NOMO-1 treated with DMSO at 0.1 percent for 48 hours (cell line): ENCODE measurements at regions not wholly inside any gene's neighbourhood (a gene's known extent, or its start where the extent isn't known, plus 50 kb on each side); places are given as distances from the start of the nearest gene placed in this dataset.
"Not testable (repeated sequence)": the region's sequence is repeated elsewhere in the genome, so short reads cannot be mapped to it uniquely, and the experiment has no call there.

Source experiments
- DNase-seq: peaks from one replicate; lab custom pipeline; 2025; ENCODE audit not compliant: unreplicated experiment; lab: John Stamatoyannopoulos, UW

DNA sequence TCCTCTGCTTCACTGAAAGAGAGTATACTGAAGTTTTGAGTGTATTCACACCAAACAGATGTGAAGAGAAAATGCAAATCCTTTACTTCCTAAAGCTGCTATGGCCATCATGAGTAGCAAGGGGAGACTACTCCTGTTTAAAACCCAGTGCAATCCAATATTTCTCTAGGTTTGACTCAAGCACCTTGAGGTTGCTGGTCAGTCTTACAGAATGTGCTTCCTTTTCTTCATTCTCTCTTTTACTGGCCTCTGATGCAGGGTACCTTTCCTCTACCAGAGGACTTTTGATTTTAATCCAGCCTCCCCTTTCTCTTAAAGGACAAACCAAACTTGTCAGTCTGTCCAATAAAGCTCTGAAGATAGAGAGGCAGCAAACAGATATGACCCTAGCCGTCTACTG is 98.1 kb upstream of the TLE4 start:
- no peak for DNase-seq

DNA sequence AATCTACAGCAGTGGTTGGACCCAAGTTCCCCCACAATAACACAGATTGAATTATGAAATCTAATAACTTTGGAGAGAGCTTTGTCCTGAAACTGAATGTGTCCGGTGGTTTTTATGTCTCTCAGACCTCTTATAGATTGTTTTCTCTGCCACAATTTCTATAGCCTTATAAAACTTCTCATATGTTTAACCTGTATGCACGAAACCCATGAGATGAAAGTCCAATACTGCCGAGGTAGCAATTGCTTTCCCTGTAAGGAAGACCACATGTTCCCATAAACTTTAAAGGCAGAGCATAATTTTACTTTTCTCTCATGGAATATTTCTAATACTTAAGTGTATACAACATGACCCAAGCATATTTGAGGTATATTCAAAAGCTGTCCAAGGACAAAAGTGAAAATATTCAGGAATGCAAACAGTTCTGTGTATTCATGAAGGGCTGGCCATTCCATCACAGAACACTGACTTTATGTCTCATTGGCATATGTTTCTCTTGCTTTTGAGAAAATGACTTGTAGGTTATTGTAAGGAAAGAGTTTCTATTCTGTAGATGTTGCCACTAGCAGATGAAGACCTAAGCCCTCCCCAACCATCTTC is 94.4 kb upstream of the TLE4 start:
- DNase-seq, result no peak

DNA sequence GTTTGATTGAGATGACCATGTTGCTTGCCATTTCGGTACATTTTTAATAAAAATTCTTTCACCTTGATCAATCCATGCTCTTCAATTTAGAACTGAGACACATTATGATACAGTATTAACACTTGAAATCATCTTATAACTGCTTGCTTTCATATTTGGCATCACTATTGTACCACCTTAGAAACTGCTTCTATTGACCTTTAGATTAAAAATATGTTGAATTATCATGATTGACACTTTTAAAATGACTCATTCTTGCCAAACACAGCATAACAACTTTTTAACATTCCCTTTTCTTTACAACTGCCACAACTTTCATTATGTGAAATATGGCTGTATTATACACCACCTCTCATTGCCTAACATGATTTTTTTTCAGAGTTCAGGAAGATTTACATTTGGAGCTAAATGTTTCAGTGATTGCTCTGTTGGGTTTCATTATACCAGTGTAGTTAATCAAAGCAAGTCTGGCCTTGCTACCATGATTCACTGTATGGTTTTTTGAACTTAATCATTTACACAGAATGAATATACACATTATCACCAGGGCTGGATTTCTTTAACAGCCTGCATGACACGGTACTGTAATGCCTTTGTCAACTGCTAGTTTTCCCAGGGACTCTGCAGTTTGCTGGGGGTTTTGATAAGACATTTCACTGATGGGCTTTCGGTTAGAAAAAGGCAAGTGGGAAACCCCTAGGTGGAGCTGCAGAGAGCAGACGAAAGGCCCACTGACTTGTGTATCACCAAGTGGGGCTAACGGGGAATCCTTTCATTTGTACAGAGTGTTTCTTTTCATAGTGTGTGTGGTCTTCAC is 93.6 kb upstream of the TLE4 start:
- peak; percentile 3 for DNase-seq

DNA sequence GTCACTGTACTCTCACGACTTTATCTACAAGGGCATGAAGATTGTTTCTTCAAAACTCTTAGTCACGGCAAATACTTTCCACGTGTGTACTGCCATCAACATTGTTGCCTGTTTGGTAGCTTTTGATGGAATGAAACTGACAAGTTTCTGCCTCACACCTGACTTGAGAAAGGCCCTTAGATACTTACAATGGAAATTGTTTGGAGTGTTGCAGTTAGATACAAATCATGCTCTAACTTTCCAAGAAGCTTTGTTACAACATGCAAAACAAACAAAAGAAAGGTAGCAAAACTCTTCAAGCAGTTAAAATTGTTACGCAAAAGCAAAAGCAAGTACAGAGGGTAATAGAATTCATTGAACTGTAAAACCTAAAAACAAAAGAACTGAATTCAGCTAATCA is 91.1 kb upstream of the TLE4 start:
- DNase-seq, result no peak

DNA sequence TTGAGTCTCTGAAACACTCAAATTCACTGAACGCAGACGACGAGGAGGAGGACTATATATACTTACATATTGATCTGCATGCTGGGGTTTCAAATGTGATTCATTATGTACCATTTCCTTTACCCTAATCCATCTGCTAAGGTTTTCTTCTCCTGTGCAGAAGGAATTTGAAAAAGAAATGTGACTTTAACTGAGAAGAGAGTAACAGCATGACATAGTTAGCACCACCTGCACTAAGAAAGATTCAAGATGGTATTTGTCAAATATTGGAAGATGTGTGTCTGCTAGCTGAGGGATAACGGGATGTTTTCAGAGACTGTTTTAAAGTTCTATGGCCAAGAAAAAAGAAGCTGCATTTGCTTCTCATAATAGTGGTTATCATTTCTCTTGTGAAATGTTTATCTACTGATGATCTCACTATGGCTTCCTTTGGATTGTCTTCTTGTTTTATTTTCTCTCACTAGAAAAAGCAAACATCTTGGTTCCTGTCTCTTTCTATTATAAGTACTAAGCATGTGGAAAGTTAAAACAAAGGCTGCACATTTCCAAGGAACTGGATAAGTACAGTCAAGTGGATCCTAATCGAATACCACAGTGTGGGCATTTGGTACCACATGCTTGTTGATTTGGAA is 89.8 kb upstream of the TLE4 start:
- DNase-seq, result no peak

DNA sequence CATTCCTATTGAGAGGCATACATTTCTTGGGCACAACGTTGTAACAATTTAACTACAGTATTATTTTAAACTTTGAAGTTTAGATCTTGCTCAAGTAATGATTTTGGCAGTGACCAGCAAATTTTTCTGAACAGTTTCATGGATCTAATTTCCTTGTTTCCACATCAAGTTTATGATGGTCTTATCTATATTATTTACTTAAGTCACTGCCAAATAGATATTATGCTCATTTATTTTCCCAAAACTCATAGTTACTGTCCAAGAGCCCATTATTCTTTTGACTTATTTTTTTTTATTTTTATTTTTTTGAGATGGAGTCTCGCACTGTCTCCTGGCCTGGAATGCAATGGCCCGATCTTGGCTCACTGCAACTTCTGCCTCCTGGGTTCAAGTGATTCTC is 86.5 kb upstream of the TLE4 start:
- no peak for DNase-seq

DNA sequence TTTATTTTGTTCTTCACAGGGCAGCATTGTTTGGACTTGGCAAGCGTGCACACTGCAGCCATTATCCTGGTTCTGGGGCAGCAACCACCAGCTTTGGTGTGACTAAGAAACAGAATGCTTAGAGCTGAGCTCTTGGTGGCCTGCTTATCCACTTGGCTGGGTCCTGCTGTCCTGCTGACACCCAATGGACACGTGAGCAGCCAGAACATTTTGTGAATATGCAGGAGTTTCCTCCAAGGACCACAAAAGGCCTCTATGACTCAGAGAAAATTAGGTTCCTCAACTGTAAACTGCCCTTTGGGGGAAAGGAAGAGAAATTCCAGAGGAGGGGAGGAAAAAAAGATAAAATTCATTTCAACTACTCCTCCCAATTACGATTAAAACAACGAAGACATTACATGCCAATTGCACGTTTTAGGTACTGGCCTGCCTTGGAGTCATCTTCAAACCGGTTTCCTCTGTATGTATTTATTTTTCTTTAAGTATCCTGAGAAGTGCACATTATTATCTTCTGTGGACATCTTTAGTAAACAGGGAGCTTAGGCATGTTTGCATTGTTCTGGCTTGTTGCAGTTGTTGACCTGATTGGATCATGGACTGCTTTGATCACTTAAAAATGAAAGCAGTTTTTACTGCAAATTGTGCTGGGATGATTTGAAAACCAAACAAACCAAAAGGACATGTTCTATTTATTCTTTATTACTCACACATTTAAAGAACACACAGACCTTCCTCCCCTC is 82.3 kb upstream of the TLE4 start:
- DNase-seq, result peak; percentile 36

DNA sequence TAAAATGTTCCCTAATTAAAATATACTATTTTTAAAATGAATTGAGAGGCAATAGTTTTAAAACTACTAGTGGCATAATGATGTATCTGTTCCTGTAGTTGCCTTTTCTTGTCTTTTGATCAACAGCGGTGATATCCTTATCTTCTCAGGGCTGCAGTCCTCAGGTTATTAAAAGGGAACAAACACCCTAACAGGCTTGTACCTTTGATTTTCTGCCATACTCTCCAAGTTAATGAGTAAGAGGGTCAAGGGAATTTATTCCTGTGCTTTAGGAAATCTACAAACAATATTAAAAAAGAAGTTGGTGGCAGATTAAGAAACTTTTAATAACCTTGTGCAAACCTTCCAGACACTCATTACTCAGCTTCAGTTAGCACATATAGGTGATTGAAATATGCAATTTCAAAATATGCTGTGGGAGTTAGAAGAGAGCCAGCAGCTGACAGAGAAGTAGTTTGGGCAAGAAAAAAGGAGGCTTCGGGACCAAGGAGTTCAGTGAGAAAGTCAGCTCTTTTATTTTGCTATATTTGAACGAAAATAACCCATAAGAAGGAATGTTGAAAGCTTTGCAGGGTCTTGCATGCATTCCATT is 81.0 kb upstream of the TLE4 start:
- DNase-seq, result peak; percentile 35

DNA sequence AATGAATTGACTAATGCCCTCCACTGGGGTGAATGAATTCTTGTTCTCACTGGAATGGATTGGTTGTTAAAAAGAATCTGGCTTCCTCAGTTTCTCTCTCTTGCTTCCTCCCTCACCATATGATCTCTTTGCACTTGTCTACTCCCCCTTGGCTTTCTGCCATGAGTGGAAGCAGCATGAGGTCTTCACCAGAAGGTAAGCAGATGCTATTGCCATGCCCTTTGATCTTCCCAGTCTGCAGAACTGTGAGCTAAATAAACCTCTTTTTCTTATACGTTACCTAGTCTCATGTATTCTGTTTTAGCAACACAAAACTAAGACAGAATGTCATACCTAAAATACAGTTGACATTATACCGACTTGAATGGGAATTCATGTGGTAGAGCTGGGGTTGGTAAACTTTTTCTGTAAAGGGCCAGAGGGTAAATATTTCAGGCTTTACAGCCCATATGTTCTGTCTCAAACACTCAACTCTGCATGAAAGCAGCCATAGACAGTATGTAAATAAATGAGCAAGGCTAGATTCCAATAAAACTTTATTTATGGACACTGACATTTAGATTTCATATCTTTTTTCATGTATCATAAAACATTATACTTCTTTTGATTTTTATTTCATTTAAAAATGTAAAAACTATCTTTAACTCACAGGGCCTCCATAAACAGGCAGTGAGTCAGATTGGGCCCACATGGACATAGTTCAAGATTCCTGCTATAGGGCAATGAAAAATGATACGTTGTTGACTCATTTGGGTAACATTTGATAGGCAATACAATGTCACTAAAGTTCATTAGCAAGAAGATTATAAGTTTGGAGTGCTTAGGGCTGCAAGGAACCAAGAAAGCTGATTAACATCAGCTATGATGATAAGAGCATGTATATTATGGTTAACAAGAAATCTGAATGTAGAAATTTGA is 79.4 kb upstream of the TLE4 start:
- no peak for DNase-seq

DNA sequence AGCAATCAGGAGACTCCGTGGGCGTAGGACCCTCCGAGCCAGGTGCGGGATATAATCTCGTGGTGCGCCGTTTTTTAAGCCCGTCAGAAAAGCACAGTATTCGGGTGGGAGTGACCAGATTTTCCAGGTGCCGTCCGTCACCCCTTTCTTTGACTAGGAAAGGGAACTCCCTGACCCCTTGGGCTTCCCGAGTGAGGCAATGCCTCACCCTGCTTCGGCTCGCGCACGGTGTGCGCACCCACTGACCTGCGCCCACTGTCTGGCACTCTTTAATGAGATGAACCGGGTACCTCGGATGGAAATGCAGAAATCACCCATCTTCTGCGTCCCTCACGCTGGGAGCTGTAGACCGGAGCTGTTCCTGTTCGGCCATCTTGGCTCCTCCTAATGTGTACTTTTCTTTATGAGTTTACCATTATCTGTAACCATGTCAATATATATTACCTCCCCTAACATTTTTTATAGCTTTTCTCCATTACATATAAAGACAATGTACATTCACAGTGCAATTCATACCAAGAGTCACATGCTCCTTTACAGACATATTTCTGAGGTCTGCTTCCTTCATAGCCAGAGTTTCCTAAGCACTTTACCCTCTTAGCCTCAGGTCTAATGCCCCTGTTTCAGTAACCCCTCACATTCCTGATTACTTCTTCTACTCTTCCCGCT is 71.4 kb upstream of the TLE4 start:
- not testable (repeated sequence) for DNase-seq

DNA sequence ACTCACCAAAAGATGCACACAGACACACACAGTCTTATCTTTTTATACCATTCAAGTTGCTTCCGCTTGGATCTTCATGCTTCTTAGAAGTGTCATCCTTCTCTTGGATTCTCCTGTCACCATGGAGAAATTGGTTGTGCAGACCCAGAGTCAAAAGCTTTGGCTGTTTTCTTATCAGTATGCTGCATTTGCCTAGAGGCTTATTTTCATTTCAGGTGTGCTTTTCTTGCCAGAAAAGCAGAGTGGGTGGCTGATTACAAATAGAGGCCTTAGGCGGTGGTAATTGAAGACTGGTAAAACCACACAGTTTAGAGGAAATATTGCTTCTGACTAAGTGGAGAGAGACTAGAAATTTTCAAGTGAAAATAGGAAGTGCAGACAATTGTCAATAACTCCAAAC is 70.2 kb upstream of the TLE4 start:
- DNase-seq, result peak; percentile 38

DNA sequence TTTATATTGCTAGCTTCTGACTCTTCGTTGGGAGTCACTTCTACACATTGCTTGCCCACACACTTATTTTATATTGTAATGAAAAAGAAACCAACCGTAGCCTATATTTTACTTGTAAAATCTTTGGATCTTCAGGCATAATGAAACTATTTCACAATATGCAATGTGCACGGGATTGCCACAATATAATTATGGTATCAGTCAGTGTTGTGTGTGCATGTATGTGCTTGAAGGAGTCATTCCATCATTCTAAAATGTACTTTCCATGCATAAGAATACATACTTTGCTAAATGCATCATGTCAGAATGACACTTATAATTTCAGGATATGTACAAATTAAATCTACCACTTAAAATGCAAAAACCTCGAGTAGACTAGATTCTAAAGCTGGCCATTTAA is 64.0 kb upstream of the TLE4 start:
- DNase-seq, result no peak

DNA sequence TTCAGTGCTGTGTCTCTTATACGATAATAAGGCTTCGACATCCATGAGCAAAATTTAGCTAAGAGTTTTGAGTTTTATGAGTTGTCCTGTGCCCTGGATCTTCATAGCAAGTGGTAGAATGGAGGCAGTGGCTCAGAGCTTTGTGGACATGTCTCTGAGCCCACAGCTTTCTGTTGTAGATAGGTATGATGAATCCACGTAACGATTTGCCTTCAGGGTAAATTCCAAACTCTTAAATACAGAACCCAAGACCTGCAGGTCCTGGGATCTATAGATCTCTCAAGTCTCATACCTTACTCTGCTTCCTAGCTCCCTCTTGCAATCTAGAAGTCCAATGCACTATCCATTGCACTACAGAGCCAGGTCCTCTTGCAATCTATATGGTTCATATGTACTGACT is 59.5 kb upstream of the TLE4 start:
- no peak for DNase-seq
